NCI-H524 treated with DMSO at 0.1 percent for 48 hours (cell line): ENCODE measurements at regions not wholly inside any gene's neighbourhood (a gene's known extent, or its start where the extent isn't known, plus 50 kb on each side); places are given as distances from the start of the nearest gene placed in this dataset.
"Not testable (repeated sequence)": the region's sequence is repeated elsewhere in the genome, so short reads cannot be mapped to it uniquely, and the experiment has no call there.

Experiments
- DNase-seq: peaks from one replicate; lab custom pipeline; 2025; lab: John Stamatoyannopoulos, UW

- DNase-seq, result not testable (repeated sequence)
These were observed 297.5 kb upstream of the NBPF12 start for GRCh38 chr1:146640671-146641070.

DNA sequence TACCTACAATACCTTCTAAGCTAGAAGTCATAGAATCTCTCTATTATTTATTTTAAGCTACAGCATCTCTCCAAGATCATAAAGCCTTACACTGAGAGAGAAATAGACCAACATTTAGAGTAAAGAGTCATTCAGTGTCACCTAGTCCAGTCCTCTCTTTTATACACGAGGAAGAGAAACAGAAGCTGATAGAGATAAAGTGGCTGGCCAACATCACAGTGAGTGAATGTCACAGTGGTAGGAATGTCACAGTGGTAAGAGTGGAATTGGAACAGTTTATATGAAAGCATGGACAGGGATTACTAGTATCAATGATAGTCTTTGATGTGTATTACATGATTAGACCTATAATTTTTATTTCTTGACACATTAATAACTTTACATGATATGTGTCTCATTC, 307.8 kb upstream of the NBPF12 start:
- DNase-seq, result not testable (repeated sequence)

GRCh38 chr1:146618582-146618981, 319.5 kb upstream of the NBPF12 start:
- DNase-seq, result not testable (repeated sequence)

GRCh38 chr1:146604681-146605080, 333.4 kb upstream of the NBPF12 start:
- not testable (repeated sequence) for DNase-seq

DNA sequence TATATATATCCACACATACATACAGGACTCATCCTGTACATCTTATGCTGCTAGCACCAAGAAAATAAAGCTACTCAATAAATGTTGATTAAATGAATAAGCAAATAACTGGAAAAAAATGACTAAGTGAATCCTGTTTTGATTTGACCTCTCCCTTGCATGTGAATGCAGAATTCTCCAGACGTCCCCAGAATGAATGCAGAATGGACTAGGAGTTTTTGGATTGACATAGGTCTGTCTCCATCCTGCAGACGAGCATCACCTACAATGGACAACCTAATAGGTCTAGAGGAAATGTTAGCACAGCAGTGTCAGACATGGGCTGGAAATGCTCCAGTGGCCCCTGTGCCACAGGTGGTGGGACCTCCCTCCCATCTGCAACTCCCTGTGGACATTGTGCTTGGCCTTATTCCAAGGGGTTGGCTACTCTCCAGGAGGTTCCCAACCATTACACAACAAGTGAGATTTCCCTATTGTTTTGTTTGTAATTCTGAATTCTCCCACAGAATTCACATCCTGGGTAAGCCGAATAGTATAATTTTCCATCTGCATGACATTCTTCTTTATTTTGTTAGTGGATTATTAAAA, 337.3 kb upstream of the NBPF12 start:
- not testable (repeated sequence) for DNase-seq

DNA sequence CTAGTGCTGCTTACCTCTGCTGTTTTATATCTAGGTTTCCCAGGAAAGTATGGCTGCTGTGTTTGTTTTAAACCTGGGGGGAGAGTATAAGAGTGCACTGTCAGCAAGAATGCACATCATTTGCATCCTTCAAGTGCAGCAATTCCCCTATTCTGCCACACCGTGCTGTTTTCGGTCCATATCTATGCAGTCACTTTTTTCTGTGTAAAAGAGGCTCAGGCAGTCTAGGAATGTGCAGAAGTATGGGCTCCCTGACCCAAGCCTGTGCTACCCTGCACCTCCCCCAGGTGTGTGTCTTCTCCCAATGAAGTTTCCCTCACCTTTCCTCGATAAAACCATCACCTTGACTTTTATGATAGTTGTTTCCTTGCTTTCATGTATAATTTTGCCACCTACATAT, 338.2 kb upstream of the NBPF12 start:
- not testable (repeated sequence) for DNase-seq

GRCh38 chr1:146581229-146581628, 352.4 kb upstream of the NOTCH2NLA start:
- DNase-seq, result not testable (repeated sequence)

DNA sequence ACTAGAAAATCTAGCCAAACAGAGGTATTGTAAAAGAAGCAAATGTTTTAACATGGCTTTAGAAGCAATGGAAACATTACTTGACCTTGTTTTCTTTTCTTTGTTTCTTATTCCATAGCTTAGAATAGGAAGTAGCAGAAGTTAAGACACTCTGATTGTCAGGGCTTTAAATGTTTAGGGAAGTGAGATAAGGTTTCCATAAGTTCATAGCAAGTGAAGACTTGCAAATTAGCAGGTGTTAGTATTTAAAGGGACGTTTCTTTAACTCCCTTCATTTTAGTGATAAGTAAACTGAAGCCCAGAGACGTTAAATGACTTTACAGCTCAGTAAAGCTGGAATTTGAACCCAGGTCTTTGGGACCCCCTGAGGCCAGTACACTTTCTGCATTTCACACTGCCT, 338.7 kb upstream of the NOTCH2NLA start:
- DNase-seq, result not testable (repeated sequence)

DNA sequence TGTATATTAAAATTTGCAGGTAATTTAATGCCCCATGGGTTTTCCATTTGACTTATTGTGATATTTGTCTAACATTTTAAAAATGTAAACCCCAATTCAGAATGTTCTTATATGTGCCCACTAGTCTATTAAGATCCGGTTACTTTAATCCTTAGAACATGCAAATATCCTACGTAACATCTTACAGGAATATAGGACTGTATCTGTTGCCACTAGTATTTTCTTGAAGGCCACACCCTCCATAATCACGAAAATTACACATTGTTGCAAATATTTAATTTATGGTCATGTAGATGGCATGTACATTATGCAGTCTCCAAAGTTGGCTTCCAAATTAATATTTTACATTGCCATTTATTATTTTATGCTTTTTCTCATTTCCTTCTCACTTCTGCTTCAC, 329.2 kb upstream of the NOTCH2NLA start:
- DNase-seq, result not testable (repeated sequence)

DNA sequence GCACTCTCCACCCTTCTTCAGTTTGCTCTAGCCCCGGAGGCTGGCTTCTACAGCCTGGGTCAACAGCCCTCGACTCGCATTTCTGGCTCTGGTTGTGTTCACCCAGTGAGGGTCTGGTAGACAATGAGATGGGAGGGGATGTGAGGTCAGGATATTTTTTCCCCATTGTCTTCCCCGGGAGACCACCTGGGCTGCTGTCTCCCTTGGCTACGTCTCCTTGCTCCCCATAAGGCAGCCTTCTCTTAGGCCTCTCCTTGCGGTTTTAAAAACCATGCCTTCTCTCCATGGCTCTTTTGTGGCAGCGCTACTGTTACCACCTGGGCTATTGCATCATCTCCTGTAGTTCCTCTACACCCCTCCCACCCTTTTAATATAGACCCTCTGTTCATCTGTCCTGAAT, 327.6 kb upstream of the NOTCH2NLA start:
- not testable (repeated sequence) for DNase-seq

DNA sequence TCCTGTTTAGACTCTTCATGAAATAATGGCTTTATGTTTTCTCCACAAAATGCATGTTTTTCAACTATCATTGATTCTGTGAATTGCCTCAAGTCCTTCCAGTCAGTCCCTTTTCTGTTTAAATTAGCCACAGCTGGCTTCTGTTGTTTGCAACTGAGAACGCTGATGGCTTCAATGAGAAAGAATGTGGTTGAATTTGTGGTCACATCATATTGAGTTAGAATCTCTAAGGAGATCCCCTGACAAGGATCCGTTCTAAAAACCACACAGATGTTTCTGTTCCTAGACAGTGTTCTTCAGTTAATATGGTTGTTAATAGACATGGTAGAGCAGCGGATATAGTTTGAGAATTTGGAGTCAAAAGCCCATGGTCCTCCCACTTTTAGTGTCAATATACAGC, 323.6 kb upstream of the NOTCH2NLA start:
- DNase-seq, result not testable (repeated sequence)

GRCh38 chr1:146548684-146549083, 319.9 kb upstream of the NOTCH2NLA start:
- DNase-seq, result not testable (repeated sequence)

DNA sequence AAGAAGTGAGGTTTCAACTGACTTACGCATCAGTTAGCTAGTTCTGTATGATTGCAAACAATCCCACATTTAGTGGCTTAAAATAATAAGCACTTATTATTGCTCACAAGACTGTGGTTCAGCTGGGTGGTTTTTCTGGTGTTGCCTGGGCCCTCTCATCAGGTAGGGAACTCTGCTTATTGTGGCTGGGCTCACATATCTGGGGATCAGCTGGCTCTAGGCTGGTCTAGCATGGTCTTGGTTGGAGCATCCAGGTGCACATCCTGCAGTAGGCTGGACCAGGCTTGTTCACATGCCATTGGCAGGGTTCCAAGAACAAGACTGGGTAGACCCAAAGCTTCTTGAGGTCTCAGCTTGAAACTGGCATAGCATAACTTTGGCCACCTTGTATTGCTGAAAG, 317.4 kb upstream of the NOTCH2NLA start:
- DNase-seq, result not testable (repeated sequence)

- DNase-seq, result not testable (repeated sequence)
These were observed 309.1 kb upstream of the NOTCH2NLA start for GRCh38 chr1:146537775-146538373.

DNA sequence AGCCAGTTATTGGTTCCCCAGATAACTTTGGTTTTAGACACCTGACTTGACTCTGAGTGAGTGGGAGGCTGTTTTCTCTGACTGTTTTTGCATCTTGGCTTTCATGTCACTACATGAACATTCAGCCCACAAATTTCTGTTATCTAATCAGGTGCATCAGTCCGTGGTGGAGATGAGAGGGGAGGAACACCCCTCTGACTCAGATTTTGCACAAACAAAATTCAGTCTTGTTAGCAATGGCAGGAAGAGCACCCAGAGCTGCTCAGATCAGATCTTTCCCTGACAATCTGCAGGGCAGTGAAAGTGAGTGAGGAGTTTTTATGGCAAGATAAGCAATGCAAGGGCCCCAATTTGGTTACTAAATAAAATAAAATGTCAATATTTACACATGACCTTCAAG, 307.2 kb upstream of the NOTCH2NLA start:
- not testable (repeated sequence) for DNase-seq

GRCh38 chr1:146535575-146535974, 306.8 kb upstream of the NOTCH2NLA start:
- DNase-seq, result not testable (repeated sequence)

DNA sequence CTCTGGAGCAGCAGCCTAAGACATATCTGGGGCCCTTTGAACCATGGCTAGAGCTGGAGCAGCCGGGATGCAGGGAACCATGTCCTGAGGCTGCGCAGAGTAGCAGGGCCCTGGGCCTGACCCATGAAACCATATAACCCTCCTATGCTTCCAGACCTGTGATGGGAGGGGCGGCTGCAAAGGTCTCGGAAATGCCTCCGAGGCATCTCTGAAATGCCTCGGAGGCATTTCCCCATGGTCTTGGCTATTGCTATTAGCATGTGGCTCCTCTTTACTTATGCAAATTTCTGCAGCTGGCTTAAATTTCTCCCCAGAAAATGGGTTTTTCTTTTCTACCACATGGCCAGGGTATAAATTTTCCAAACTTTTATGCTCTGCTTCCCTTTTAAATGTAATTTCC, 302.1 kb upstream of the NOTCH2NLA start:
- DNase-seq, result not testable (repeated sequence)

DNA sequence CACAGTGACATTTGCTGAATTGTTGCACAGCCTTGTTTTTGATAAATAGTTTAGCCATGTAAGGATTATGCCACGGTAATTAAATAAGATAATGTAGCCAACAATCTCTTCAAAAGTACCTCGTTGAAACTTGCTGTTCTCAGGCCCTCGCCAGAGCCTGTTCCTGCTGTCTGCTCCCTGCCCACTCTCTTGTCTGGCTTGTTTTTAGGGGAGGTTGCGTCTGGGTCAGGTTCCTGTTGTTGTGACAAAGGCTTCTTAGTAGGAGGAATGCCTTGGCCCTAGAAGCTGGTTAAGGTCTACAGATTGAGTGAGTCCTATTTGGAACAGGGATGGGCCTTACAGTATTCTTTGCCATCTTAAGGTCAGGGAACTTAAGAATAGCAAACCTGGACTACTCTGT, 294.0 kb upstream of the NOTCH2NLA start:
- DNase-seq, result not testable (repeated sequence)

GRCh38 chr1:146522345-146522744, 293.5 kb upstream of the NOTCH2NLA start:
- not testable (repeated sequence) for DNase-seq

DNA sequence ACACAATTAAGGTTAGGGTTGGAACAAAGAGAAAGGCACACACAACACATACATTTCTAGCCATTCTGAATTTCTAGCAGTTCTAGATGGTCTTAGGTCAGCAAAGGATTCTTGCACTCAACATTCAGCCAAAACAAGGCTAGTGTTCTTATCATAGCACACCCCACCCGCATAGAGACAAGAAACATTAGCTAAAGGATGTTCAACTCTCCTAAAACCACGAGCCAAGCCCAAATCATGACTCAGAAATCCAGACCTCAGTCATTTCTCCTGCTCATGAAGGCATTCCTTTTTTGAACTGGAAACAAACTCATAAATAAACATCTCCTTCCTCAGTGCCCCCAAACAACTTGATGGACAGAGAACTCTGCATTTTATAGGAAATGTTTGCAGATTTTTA, 293.0 kb upstream of the NOTCH2NLA start:
- DNase-seq, result not testable (repeated sequence)

DNA sequence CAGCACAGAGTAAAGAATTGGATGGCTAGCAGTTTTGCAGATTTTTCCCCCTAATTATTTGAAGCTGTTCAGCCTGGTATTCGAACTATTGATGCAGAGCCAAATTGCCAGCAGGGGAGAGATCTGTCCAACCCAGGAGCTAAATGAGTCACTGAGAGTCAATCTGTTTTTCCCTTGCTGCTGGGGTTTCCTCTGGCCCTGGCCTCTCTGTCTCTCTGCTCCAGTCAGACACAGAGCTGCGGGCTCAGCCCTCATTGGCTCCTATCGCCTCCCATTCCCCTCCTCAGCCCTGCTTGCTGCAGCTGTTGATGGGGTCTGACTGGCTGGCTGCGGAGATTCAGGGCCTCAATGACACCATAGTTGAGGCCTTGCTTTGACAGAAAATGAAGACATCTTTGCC, 284.9 kb upstream of the NOTCH2NLA start:
- not testable (repeated sequence) for DNase-seq

- DNase-seq, result not testable (repeated sequence)
These were observed 282.4 kb upstream of the NOTCH2NLA start for GRCh38 chr1:146511047-146511777.
